CD1c-positive myeloid dendritic cell (primary cell): ENCODE measurements at regions not wholly inside any gene's neighbourhood (a gene's known extent, or its start where the extent isn't known, plus 50 kb on each side); places are given as distances from the start of the nearest gene placed in this dataset.

Source experiments
- DNase-seq: peaks from one replicate; pipeline ENCODE4 v3.0.0-alpha.2; 2016; ENCODE audit errors: extremely low spot score

DNA sequence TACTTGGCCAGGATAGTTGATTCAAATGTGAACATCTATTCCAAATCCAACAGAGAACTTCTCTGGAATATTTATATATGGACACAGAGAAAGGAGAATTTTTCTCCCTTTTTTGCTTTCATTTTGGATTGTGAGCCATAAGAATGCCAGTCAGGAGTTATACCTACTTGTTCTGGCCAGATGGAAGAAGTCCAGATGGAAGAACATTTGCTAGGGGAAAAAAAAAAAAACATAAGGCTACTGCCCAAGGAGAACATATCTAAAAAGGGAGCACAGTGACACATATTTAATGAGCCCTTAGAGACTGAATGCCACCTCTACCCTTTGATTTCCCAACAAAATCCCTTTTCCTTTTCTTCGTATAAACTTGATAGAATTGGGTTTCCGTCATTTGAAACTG lies 61.7 kb upstream of the PPP2R2B start:
- DNase-seq, result no peak

DNA sequence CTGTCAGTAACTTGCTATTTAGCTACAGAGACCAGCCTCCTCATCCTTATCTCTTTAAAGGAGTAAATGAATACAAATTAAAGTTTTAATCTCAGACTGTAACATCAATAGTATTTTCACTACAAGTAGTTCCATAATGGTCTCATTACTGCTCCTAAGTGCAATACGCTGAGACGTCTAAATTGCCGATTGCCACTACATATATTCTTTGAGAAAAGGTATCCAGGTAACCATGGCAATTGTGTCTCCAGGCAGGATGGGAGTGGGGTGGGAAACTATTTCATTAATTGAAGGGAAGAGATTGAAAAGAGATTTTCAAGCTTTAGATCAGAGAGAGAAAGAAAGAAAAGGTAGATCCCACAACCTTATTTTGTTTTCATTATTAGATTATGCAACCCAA lies 65.5 kb upstream of the PPP2R2B start:
- DNase-seq, result no peak

DNA sequence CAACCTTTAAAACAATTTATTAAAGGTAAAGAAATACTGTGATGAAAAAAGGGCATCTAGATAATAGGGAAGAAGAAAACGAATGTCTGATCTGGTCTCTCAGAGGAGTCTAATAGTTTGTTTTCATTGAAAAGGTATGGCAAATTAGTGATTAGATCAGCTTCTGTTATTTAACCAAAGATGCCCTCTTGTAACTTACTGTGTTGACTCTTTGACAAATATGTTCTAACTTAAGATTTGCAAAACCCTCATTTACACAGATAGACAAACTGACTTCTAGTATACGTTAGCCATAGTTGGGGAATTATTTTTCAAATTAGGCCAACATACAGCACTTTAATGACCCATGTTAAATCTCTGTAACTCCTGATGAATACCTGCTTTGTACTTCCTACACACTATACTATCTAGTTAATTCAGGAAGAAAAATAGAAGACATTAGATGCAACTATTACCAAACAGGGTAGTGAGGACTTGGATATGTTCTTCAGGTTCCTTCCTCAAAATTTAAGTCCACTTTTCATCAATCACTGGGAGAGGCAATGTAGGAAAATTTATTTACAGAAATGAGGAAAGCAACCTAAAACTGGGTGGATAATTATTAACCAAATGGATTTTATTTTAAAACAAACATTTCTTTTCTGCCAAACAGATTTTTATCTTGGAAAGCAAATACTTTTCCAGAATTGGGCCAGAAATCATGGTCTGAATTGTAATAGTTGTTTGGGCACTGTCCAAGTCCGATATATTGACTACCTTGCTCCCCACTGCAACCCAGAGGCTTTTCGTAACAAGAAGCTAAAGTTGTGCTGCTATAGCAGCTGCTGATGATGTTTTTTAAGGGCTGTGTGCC lies 66.4 kb upstream of the PPP2R2B start:
- DNase-seq, result no peak

DNA sequence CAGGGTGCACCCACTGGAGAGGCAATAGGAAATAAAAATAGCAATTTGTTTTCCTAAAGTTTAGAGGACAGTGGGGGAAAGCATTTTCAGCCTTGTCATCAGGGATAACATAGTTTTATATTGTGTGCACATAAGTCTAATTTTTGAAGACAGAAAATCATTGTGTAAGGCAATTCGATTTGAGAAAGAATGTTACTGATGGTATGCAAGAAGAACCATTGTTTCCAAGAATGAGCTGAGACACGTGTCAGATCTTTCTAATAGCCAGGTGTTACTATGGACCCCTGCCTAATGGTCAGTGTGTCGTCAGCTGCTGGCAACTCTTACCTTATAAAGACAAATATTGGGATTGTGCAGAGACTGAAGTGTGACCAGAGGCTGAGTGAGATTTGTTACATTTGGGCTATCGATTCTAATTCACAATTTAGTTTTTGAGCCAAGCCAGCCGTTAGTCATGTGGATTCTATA lies 67.1 kb upstream of the PPP2R2B start:
- no peak for DNase-seq

DNA sequence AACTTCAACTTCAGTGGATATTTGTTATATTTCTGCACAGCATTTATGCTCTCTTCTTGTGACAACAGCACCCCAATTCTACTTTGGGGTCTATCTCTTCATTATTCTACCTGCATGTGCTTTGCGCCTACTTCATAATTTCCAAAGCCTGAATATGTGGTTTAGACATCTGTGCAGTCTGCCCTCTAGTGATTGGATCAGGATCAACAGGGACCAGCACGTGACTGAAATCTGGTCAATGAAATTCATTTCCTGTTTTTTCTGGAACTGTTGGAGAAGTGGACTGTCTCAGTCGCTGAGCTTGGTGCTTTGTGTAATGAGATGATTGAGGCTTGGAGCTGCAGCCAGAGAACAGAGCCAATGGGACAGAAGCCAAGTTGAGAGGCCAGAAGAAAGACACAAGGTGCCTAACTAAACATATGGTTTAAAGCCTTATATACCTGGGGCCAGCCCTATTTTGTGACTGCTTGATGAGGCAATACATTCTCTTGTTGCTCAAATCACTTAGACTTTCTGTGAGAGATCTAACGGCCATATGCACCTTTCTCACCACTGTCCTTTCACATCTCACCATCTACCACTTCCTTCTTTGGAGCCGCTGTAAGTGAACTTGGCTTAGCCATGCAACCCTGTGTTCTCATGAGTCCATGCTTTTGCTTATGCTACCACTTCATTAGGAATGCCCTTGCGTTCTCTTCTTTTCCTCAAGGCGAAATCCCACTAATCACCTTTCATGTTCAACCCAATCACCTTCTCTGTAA lies 68.8 kb upstream of the PPP2R2B start:
- DNase-seq, result peak; percentile 57

DNA sequence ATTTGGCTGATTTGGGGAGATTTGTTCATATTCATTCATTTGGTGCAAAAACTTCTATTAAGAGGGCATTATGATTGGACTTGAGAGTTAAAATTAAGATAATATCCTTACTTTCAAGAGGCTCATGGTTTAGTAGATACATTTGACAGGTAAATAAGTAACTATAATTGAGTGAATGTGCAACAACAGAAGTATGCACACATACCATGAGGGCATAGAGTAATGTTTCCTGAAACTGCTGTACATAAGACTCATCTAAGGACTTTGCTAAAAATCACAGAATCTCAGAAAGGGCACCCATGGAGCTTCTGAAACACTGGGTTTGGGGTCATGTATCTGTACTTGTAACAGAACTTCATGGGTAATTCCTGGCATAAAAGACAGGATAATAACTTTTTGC lies 70.1 kb upstream of the PPP2R2B start:
- DNase-seq, result no peak

DNA sequence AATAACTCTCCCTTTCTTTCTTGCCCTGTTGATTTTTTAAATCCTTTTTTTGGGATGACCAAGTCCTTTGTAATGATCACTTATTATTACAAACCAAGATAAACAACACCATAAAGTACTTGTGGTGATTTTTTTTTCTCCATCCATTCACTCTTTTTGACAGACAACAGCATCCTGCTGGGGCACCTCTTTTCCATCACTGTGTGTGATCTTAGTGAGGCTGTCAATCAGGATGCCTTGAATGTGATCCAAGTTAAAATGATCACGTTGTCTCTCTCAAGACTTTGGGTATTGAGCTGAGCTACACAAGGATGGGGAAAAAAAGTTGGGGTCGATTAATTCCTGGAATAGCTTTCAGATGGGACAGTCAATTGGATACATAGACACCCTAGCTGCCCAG lies 73.6 kb upstream of the PPP2R2B start:
- no peak for DNase-seq

DNA sequence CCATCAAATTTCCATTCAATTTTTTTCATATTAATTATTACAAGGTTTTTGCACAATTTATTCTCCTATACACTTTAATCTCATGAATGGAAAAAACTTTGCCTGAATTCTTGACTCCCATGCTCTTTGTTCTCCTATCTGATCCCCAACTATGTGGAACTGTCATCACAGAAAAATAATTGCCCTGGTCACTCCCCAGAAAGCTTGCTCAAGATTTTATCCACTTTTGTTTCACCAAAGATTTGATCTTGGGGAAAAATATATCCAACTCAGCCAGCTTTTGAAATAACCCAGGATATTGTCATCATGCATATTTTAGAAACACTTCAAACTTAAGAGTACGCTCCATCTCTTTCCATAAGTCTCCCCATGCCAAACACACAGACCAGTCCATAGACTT lies 77.7 kb upstream of the PPP2R2B start:
- no peak for DNase-seq

DNA sequence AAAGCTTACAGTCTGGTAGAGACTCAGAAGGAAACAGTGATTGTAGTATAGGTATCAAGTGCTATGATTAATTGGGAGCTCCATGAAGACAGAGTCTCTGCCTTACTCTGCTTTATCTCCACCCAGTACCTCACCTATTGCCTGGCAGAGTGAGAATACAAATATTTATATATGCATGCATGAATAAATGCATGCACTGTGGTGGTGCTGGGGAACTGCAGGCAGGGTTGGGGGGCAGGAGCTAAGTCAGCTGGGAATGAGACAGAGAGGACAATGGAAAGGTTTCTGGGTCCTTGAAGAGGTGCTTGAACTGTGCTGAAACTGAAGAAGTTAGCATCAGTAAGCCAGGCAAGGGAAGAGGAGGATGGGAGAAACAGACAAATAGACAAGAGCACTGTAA lies 80.8 kb upstream of the PPP2R2B start:
- DNase-seq, result no peak

DNA sequence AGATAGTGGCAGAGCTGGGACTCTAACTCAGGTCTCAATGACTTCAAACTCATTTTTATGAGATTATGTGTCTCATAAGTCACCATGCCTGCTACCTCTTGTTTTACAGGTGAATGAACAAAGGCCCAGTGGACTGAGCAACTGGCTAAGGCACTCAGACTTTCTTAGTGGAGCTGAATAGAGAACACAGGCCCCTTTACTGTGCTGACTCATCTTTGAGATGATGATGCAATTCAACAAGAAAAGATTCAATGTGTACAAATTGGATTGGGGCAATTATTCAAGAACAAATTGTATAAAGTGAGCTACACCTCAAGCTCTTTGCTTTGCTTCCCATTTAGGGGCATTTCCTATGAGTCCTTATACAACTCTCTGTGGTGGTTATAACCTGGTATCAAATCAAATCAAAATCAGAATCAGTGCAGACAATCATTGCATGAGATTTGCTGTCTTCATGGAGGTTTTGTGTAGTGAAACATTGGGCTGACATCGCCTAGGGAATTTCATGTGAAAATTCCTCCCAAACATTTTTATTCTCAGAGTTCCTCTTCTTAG lies 84.3 kb upstream of the PPP2R2B start:
- no peak for DNase-seq

DNA sequence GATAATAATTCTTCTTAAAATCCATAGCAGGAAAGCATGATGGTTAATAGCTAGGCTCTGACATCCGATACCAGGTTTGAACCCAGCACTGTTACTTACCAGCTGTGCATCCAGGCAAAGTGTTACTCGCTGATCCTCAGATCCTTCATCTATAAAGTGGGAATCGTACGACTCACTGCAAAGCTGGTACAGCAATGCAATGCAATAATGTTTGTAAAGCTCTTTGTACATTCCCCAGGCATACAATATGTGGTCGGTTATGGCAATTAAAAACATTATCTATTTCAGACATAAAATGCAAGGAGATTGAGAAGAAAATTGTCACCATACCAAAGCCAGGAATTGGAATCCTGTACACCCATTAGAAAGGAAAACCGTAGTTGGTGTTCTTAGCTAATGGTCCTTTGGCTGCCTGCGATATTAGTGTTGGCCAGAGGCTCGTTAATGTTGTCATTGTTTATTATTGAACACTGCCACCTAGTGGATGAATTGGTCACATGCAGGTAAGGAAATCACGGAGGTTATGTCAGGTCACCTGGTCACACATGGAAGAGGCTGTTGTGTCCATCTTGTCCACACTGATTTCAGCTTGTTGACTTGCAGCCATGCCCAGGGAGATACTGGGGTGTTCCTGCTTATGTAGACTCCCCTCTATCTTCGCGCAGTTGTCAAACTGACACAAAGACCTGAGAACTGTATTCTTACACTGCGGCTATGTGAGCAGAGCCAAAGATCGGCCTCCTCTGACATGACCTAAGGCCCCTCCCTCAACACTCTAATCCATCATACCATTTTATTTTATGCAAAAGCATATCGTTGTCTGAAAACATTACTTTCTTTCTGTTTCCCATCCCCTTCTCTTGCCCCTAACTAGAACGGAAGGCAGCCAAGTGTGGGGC lies 87.5 kb upstream of the PPP2R2B start:
- peak; percentile 87 for DNase-seq

DNA sequence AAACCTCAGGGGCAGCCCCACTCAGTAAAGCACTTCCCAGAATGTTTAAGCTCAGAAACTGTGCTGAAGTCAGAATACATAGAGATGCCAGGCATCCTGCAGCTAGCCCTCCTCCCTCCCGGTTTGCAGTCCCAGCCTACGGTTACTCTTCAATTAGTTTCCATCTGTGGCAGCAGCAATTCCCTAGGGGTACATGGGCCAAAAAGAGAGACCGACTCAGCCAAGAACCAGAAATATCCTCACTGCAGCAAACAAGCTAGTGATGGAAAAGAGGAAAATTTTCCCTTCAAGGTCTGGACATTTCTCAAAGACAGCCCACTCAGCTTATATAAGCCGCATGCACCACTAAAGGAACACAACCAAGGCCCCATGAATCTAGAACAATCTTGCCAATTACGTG lies 89.1 kb upstream of the PPP2R2B start:
- DNase-seq, result no peak

DNA sequence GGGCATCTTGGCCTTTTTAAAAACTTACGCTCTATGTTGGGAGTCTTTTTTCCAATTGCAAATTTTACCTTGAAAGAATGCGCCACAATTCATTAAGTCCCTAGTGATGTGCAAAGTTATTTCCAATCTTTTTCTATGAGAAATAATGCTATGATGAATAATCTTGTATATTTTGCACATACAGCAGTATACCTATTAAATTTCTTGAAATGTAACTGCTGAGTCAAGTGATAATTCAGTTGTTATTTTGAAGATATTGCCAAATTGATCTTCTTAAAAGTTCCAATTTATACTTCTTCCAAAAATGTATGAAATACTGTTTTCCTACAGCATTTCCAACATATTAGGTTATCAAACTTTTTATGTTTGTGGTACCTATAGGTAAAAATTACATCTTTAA lies 92.8 kb upstream of the PPP2R2B start:
- DNase-seq, result no peak

DNA sequence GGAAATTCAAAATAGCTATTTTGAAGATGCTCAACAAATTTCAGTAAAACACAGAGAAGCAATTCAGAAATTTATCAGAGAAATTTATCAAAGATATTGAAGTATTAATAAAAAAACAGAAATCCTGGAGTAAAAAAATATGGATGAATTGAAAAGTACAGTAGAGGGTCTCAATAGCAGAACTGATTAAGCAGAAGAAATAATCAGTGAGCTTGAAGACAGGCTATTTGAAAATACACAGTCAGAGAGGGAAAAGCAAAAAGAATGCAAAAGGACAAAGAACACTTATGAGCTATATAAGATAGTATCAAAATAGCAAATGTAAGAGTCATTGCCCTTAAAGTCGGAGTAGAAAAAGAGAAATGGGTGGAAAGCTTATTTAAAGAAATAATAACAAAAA lies 107.9 kb upstream of the PPP2R2B start:
- DNase-seq, result no peak

DNA sequence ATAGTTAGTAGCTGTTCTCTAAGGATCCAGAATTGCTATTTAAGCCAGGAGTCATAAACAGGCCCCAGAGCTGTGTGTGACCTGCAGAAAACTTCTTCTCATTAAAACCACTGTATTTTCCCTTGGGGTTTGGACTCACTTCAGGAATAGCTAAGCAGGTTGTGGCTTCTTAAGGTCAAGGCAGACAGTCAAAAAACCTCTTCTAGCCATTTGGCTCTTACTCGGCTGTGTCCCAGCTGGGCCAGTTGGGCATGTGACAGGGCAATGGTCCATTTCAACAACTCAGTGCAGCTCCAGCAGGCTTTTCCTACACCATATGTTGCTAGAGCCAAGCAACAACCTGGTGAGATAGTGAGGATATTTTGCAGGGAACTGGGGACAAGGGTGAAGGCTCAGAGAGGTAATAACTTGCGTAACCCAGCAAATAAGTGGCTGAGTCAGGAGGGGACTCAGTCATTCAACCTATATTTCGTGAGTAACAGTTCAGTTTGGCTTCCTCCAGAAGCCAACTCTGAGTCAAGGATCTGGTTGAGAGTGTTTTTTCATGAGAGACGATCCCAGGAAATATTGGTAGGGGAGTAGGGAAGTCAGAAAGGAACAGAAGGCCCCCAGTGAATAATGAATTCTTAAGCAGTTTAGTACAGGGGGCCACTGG lies 115.4 kb upstream of the PPP2R2B start:
- no peak for DNase-seq

DNA sequence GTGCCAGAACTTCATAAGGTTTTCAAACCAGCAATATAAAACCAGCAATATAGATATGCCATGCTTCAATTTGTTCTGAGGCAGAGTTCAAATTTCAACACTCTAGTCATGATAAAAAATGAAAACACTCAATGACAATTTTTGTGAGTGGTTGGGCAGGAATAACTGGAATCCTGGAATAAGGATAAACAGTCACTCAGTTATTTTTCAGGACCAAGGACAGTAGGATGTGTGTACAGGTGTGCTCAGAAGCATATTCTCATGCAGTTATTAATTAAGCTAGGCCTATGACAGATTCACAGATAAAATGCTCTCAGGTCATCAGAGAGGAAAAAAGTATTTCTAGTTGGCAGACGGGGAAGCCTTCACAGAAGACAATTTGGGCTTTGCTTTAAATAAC lies 117.3 kb upstream of the PPP2R2B start:
- DNase-seq, result no peak

DNA sequence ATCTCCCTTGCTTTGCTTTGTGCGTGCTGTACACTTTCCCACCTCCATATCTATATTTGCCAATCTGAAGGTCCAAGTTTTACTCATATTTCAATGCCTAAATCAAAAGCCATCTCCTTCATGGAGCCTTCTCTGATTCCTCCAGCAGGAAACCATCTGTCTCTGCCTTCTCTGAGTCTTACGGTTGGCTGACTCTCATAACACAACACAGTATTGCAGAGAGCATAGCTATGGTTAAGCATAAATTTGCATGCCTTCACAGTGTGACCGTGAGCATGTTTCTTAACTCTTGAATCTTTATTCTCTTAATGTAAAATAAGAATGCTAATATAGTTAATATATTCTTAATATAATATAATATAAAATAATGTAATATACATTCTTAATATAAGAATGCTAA lies 136.8 kb upstream of the PPP2R2B start:
- no peak for DNase-seq

DNA sequence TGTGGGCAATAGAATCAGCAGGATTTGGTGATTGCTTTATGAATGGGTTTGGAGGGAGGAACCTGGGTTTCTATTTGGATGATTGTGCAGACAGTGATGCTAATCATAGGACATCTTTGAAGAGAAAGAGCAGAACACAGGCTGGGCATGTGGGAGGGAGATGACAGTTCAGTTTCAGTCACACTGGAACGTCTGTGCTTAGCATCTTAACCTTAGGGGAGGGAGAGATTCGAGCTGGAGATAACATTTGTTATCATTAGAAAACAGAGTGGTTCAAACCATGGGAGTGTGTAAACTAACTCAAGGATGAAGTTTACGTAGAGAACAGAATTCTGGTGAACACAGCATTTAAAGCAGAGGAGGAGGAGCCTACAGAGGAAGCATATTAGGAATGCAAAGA lies 138.6 kb upstream of the PPP2R2B start:
- no peak for DNase-seq

DNA sequence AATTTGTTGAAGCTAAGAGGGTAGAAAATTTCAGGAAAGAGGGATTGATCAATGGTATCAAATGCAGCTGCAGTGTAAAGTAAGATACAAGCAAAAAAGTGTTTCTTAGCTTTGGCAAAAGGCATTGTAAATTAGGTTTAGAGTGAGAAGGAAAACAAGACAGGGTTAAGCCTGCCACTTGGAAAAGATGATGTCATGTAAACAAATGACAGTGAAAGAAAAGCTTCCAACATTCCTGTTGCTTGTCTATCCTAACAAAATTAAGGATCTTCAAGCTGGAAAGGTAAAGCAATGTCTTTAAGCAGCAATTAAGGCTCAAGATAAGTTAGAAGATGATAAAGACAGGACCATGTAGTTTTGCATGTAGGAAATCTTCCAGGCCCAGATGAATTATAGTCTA lies 139.1 kb upstream of the PPP2R2B start:
- DNase-seq, result no peak

DNA sequence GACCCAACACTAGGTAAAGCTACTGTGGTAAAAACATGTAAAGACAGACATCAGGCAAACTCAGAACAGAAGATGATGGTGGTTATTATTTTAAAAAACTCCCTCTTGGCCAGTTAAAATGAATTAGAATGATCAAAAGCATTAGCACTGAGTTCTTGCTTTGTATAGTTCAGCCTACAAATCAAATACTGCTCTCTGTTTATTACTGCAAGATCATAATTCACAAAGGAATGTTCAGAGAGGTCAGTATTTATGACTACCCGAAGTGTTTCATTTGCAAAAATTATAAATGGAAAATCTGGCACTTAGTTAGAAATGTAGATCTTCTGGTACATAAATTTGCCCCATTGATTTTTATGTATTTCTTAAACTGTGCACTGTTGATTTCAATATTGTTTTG lies 140.3 kb upstream of the PPP2R2B start:
- DNase-seq, result no peak

DNA sequence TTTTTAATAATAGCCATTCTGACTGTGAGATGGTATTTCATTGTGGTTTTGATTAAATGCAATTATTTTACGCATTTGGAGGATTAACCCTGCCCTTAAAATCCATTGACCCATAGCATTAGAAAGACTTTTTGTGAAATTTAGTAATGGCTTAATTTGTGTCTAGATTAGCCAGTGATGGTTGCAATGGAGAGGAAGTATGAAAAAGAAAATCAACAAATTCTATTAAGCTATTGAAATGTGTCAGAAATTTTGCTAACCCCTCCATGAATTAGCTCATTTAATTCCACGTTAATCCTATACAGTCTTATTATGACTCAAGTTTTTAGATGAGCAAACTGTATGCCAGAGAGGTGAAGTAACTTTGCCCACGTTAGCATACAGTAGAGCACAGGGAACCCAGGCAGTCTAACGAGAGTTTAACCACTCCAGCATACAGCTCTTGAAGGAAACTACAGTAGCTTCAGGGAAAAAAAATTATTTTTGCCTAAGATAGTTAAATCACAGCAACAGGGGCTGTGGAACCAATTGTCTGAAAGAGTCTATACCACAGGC lies 158.2 kb upstream of the PPP2R2B start:
- DNase-seq, result no peak
